GM12801 (cell line): ENCODE measurements at regions not wholly inside any gene's neighbourhood (a gene's known extent, or its start where the extent isn't known, plus 50 kb on each side); places are given as distances from the start of the nearest gene placed in this dataset.

Experiments
- TF ChIP-seq, protein P1 (sequence below): IDR thresholded peaks from one replicate; pipeline ENCODE4 v1.5.1; 2011; ENCODE audit warnings: control low read depth; ENCODE audit not compliant: insufficient read length; ENCODE audit errors: extremely low read depth

DNA sequence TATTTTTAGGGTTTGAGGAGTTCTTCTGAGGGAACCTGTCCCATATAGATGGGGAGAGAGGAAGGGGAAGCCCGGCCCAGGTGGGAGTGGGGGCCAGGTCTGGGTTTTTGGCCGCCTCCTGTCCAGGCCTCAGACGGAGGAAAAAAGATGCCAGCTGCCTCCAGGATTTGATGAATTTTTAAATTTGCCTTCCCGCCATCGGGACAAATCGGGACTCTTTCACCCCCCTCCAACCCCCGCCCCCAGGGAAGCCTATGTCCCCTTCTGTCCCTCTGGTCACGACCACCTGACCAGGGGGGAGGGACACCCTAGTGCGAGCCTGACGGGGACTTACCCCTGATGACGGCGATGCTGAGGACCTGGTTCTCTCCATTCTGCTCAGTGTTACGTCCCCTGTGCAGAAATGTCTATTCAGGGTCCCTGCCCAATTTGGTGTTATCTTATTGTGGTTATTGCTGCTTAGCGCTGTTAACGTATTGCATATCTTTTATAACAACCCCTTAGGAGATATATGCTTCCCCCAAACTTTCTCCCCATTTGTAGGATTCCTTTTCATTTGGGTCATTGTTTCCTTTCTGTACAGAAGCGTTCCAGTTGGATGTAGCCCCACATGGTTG, 115.9 kb upstream of the GRK3 start:
- TF ChIP-seq, protein P1, sequence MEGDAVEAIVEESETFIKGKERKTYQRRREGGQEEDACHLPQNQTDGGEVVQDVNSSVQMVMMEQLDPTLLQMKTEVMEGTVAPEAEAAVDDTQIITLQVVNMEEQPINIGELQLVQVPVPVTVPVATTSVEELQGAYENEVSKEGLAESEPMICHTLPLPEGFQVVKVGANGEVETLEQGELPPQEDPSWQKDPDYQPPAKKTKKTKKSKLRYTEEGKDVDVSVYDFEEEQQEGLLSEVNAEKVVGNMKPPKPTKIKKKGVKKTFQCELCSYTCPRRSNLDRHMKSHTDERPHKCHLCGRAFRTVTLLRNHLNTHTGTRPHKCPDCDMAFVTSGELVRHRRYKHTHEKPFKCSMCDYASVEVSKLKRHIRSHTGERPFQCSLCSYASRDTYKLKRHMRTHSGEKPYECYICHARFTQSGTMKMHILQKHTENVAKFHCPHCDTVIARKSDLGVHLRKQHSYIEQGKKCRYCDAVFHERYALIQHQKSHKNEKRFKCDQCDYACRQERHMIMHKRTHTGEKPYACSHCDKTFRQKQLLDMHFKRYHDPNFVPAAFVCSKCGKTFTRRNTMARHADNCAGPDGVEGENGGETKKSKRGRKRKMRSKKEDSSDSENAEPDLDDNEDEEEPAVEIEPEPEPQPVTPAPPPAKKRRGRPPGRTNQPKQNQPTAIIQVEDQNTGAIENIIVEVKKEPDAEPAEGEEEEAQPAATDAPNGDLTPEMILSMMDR, result no peak

DNA sequence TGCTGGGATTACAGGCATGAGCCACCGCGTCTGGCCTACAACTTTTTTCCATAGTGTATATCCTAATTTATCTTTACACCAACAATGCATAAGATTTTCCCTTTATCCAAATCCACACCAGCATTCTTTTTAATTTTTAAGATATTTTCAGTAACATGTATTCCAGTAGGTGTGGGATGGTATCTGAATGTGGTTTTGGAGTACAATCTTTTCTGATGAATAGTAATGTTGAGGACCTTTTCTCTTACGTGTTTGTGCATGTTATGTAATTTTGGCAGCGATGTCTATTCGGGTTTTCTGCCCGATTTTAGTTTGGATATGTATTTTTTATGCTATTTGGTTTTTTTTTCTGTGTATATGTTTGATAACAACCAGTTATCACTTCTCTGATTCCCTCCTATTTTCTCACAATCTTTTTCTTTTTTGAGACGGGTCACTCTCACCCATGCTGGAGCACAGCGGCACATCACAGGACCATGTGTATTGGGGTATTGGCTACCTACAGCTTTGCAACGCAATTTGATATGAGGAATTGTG, 114.6 kb upstream of the GRK3 start:
- TF ChIP-seq, protein P1, result no peak

DNA sequence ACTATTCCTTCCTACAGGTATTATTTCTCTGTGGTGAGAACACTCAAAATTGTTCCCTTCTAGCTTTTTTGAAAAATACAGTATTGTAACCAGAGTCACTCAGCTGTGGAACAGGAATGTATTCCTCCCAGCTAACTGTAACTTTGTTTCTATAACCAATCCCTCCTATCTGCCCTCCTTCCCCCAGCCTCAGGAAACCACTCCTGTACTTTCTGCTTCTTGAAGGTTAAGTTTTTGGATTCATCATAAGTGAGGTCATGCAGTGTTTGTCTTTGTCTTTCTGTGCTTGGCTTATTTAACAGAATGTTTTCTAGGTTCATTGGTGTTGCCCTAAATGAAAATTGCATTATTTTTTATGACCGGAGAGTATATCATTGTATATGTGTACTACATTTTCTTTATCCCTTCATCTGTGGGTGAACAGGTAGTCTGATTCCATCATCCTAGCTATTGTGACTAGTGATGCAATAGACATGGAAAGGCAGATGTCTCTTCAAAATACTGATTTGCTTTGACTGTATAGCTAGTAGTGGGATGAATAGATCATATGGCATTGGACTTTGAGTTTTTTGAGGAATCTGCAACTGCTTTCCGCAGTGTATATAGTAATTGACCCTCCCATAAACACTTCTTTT, 112.9 kb upstream of the GRK3 start:
- TF ChIP-seq, protein P1, result no peak

DNA sequence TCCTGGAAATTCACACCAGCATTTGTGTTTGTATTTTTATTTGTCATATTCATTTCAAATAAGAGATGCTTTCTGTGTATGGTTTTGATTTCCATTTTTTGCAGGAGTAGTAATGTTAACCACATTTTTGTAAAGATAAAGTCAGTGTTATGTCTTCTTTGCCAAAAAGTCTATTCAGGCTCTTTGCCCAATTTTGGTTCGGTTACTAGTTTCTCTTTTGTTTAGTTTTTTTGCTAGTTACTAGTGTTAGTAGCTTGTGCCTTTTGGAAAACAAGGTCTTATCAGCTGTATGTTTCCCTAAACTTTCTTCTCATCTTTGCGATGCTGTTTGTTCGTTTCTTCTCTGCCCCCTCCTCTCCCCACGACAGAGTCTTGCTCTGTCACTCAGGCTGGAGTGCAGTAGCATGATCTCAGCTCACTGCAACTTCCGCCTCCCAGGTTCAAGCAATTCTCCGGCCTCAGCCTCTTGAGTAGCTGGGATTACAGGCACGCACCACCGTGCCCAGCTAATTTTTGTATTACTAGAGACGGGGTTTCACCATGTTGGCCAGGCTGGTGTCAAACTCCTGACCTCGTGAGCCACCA, 112.3 kb upstream of the GRK3 start:
- TF ChIP-seq, protein P1, result no peak

DNA sequence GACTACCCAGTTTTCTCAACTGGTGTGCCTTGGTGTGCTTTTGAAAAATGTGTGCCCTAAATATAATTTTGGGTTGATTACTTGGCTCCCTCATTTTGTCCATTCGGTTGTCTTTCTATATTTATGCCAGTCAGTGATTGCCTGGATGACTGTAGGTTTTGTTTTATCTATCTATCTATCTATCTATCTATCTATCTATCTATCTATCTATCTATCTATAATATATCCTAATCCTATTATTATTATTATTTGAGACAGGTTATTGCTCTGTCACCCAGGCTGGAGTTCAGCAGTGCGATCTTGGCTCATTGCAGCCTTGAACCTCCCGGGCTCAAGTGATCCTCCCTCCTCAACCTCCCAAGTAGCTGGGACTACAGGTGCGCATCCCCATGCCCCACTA, 111.4 kb upstream of the GRK3 start:
- TF ChIP-seq, protein P1, result no peak

DNA sequence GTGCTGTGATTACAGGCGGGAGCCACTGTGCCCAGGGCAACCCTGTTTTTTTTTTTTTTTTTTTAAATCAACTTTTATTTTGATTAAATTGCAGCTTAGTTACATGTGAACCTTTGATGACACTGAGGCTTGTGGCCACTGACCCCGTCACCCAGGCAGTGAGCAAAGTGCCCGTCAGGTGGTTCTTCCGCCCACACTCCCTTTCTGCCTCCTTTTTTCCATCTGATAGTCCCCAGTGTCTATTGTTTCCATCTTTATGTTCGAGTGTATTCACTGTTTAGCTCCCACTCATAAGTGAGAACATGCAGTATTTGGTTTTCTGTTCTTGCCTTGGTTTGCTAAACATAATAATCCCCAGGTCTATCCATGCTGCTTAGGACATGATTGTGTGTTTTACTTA, 110.9 kb upstream of the GRK3 start:
- TF ChIP-seq, protein P1, result no peak

DNA sequence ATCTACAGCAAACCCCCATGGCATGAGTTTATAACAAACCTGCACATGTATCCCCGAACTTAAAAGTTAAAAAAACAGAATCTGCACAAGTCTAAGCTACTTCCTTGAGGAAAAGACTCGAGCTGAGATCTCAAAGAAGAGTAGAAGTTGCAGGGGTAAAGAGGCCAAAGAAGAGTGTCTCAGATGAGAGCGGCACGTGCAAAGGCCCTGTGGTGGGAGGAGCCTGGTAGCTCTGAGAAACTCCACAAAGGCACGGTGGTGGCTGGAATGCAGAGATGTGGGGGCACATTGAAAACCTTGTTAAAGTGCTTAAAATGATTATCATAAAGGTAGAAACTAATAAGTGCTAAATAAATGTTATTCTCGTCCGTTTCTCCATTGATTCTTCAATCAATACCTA, 103.2 kb upstream of the GRK3 start:
- TF ChIP-seq, protein P1, result no peak
